ENCODE measurements at regions not wholly inside any gene's neighbourhood (a gene's known extent, or its start where the extent isn't known, plus 50 kb on each side); places are given as distances from the start of the nearest gene placed in this dataset.

GRCh38 chr5:105133087-105133486 lies 1570.5 kb upstream of the NUDT12 start:
- no peaks in the 10 kb centered on the region for H3K9me3 ChIP-seq
- ATAC-seq (ENCODE audit: low FRiP score in 2 of 2) = no peak
- no peak overlapping the region for H3K27ac ChIP-seq
- H3K4me1 ChIP-seq = no peaks in the 10 kb centered on the region
- TF ChIP-seq POLR2A (IDR thresholded peaks at IDR 0.05) (no peak), EP300 (IDR thresholded peaks at IDR 0.05) (no peak)
- H3K27me3 ChIP-seq = no peaks in the 10 kb centered on the region
- WGBS, 2 donors = 86 to 88% methylated on average over 3 of the region's 3 CpGs
- H3K36me3 ChIP-seq = no peaks in the 10 kb centered on the region
- no peak overlapping the region for H3K4me3 ChIP-seq
- DNase-seq = no peak

GRCh38 chr5:105132581-105132980 lies 1570.0 kb upstream of the NUDT12 start:
- 76 to 82% methylated on average over 1 of the region's 1 CpG for WGBS, 2 donors
- no peak for ATAC-seq (ENCODE audit: low FRiP score in 2 of 2)
- H3K27me3 ChIP-seq = no peaks in the 10 kb centered on the region
- no peak overlapping the region for H3K27ac ChIP-seq
- TF ChIP-seq EP300 (IDR thresholded peaks at IDR 0.05) (no peak), CTCF (IDR thresholded peaks at IDR 0.05) (no peak), POLR2AphosphoS5 (IDR thresholded peaks at IDR 0.05) (no peak)
- no peak for DNase-seq
- H3K36me3 ChIP-seq = no peaks in the 10 kb centered on the region
- H3K9me3 ChIP-seq = no peaks in the 10 kb centered on the region
- H3K4me3 ChIP-seq = no peak overlapping the region
- no peaks in the 10 kb centered on the region for H3K4me1 ChIP-seq

- 89 to 93% methylated on average over 3 of the region's 3 CpGs for WGBS, 2 donors
- TF ChIP-seq CTCF (IDR thresholded peaks at IDR 0.05) (no peak), POLR2AphosphoS5 (IDR thresholded peaks at IDR 0.05) (no peak), POLR2A (IDR thresholded peaks at IDR 0.05) (no peak)
- Histone ChIP-seq H3K27ac (no peak overlapping the region), H3K27me3 (no peaks in the 10 kb centered on the region), H3K4me3 (no peak overlapping the region), H3K36me3 (no peaks in the 10 kb centered on the region), H3K9me3 (no peaks in the 10 kb centered on the region), H3K4me1 (no peaks in the 10 kb centered on the region)
- ATAC-seq (ENCODE audit: low FRiP score in 2 of 2) (no peak), DNase-seq (no peak)
Measured at GRCh38 chr5:105131045-105131444, 1568.5 kb upstream of the NUDT12 start.

GRCh38 chr5:105101577-105101976 lies 1539.0 kb upstream of the NUDT12 start:
- H3K4me1 ChIP-seq = peaks cover 0 to 3% (median 0%) of the 10 kb centered on the region in 4 donors
- H3K27ac ChIP-seq = no peak overlapping the region
- ATAC-seq (ENCODE audit: low FRiP score in 2 of 2) (no peak), DNase-seq (no peak)
- no peak overlapping the region for H3K4me3 ChIP-seq
- H3K9me3 ChIP-seq = no peaks in the 10 kb centered on the region
- 44% methylated on average over 2 of the region's 2 CpGs for WGBS, 2 donors
- H3K36me3 ChIP-seq = no peaks in the 10 kb centered on the region
- H3K27me3 ChIP-seq = no peaks in the 10 kb centered on the region
- TF ChIP-seq POLR2AphosphoS5 (IDR thresholded peaks at IDR 0.05) (no peak), CTCF (IDR thresholded peaks at IDR 0.05) (no peak), POLR2A (IDR thresholded peaks at IDR 0.05) (no peak), EP300 (IDR thresholded peaks at IDR 0.05) (no peak)

GRCh38 chr5:105088961-105089360 lies 1526.4 kb upstream of the NUDT12 start:
- TF ChIP-seq EP300 (IDR thresholded peaks at IDR 0.05) (no peak), POLR2AphosphoS5 (IDR thresholded peaks at IDR 0.05) (no peak), CTCF (IDR thresholded peaks at IDR 0.05) (no peak), POLR2A (IDR thresholded peaks at IDR 0.05) (no peak)

More at GRCh38 chr5:105088961-105089360, 1526.4 kb upstream of the NUDT12 start:
- Histone ChIP-seq H3K27me3 (no peaks in the 10 kb centered on the region), H3K4me3 (no peak overlapping the region), H3K36me3 (no peaks in the 10 kb centered on the region), H3K9me3 (peaks cover 0 to 3% (median 0%) of the 10 kb centered on the region in 4 donors), H3K4me1 (no peaks in the 10 kb centered on the region), H3K27ac (no peak overlapping the region)
- 48 to 73% methylated on average over 2 of the region's 2 CpGs for WGBS, 2 donors
- ATAC-seq (ENCODE audit: low FRiP score in 2 of 2) (no peak), DNase-seq (no peak)
